T-cell (primary cell): ENCODE measurements at regions not wholly inside any gene's neighbourhood (a gene's known extent, or its start where the extent isn't known, plus 50 kb on each side); places are given as distances from the start of the nearest gene placed in this dataset.

ENCODE experiments used
- ATAC-seq, 4 experiments: fragments of 200-7000 bp in 3 of 4; fragments of 150-1000 bp in 1 of 4; cut with Tn5 transposase; replicated peaks in 1 of 4; 1 replicate in 3 of 4; 2 replicates in 1 of 4; pipeline ENCODE4 v1.10.0; 2021; ENCODE audit warnings: moderate library complexity in 3 of 4, mild to moderate bottlenecking in 2 of 4, moderate number of reproducible peaks in 1 of 4
- CTCF ChIA-PET, 2 donors: fragments of 300-600 bp; sonication (Branson Sonifier 250); formaldehyde crosslinking; loops; one replicate each; lab custom pipeline; 2022; ENCODE audit warnings: antibody characterized with exemption in 2 of 2; lab: Charles Lee
- POLR2A ChIA-PET, 2 donors: fragments of 300-600 bp; sonication (Branson Sonifier 250); formaldehyde crosslinking; loops; one replicate each; lab custom pipeline; 2022; ENCODE audit warnings: antibody characterized with exemption in 2 of 2; lab: Charles Lee
- DNase-seq, 35 experiments: peaks; one replicate each; pipeline versions ENCODE4 v3.0.0 to v3.0.0-alpha.2; 2013 to 2023
- H3K27ac ChIP-seq: one replicate; pipeline ENCODE4 v1.5.1; 2013; ENCODE audit warnings: low read length
- H3K27me3 ChIP-seq, 2 experiments: replicated peaks in 1 of 2; 1 replicate in 1 of 2; 2 replicates in 1 of 2; pipeline versions ENCODE4 v1.6.1 to v1.7.0; 2013; ENCODE audit warnings: low read length in 1 of 2, mixed read lengths in 1 of 2; ENCODE audit not compliant: control insufficient read depth in 2 of 2, insufficient read depth in 2 of 2; ENCODE audit errors: extremely low read depth in 1 of 2
- H3K36me3 ChIP-seq, 2 donors: 1 replicate in 1 of 2; 2 replicates in 1 of 2; pipeline versions ENCODE4 v1.6.1 to v1.7.0; 2013; ENCODE audit warnings: low read length in 1 of 2; ENCODE audit not compliant: control insufficient read depth in 2 of 2, insufficient read depth in 1 of 2; ENCODE audit errors: extremely low read depth in 1 of 2
- H3K4me1 ChIP-seq, 2 experiments: 1 replicate in 1 of 2; 2 replicates in 1 of 2; pipeline versions ENCODE4 v1.6.1 to v1.7.0; 2013; ENCODE audit warnings: low read length in 2 of 2, mixed read lengths in 1 of 2; ENCODE audit not compliant: insufficient read depth in 2 of 2, control insufficient read depth in 1 of 2; ENCODE audit errors: extremely low read depth in 1 of 2
- H3K4me3 ChIP-seq, 2 donors: 1 replicate in 1 of 2; 2 replicates in 1 of 2; pipeline versions ENCODE4 v1.5.1 to v1.7.0; 2013; ENCODE audit warnings: mild to moderate bottlenecking in 2 of 2, low read length in 1 of 2, moderate library complexity in 1 of 2; ENCODE audit not compliant: control insufficient read depth in 1 of 2; ENCODE audit errors: extremely low read depth in 1 of 2
- H3K9me3 ChIP-seq: 2 replicates; pipeline ENCODE4 v1.7.0; 2013
- H3K27ac Mint-ChIP-seq, 2 donors: one replicate each; pipeline ENCODE4 v1.8.0; 2020 to 2021; ENCODE audit warnings: mild to moderate bottlenecking in 2 of 2, mixed read lengths in 2 of 2
- H3K27me3 Mint-ChIP-seq, 2 donors: one replicate each; pipeline ENCODE4 v1.8.0; 2021 to 2022; ENCODE audit warnings: mixed read lengths in 2 of 2
- H3K36me3 Mint-ChIP-seq: one replicate; pipeline ENCODE4 v1.8.0; 2021; ENCODE audit warnings: mixed read lengths
- H3K4me1 Mint-ChIP-seq, 3 donors: one replicate each; pipeline ENCODE4 v1.8.0; 2020 to 2022; ENCODE audit warnings: mixed read lengths in 3 of 3, mild to moderate bottlenecking in 1 of 3
- H3K4me3 Mint-ChIP-seq, 3 donors: one replicate each; pipeline ENCODE4 v1.8.0; 2020 to 2022; ENCODE audit warnings: mild to moderate bottlenecking in 3 of 3, mixed read lengths in 3 of 3, moderate library complexity in 3 of 3
- H3K9me3 Mint-ChIP-seq, 3 donors: one replicate each; pipeline ENCODE4 v1.8.0; 2020 to 2022; ENCODE audit warnings: mixed read lengths in 3 of 3
- WGBS: methylation state at CpG from one replicate; pipeline ENCODE4 v1.1.5; 2013; ENCODE audit warnings: missing lambda C conversion rate; ENCODE audit not compliant: insufficient coverage; 5-methylcytosine and 5-hydroxymethylcytosine counted together

GRCh38 chr5:91851670-91852069 is 468.6 kb upstream of the ARRDC3 start:
- ATAC-seq (no peak), DNase-seq (no peak)
- no CpG with 5 or more reads among the region's 2 CpGs for WGBS
- Histone ChIP-seq H3K27me3 (no peaks in the 10 kb centered on the region), H3K4me1 (no peaks in the 10 kb centered on the region), H3K4me3 (no peak overlapping the region), H3K36me3 (no peaks in the 10 kb centered on the region), H3K9me3 (no peaks in the 10 kb centered on the region), H3K27ac (no peak overlapping the region)
- ChIA-PET POLR2A (no interaction called here), CTCF (no interaction called here)
- H3K36me3 Mint-ChIP-seq = no peaks in the 10 kb centered on the region
- H3K4me3 Mint-ChIP-seq = no peak overlapping the region
- H3K9me3 Mint-ChIP-seq = no peaks in the 10 kb centered on the region
- no peaks in the 10 kb centered on the region for H3K27me3 Mint-ChIP-seq
- H3K4me1 Mint-ChIP-seq = no peaks in the 10 kb centered on the region
- no peak overlapping the region for H3K27ac Mint-ChIP-seq

- Mint-ChIP-seq H3K4me3 (no peak overlapping the region), H3K4me1 (no peaks in the 10 kb centered on the region)
These were observed 466.9 kb upstream of the ARRDC3 start for GRCh38 chr5:91850031-91850430.

GRCh38 chr5:91849069-91849468 is 466.0 kb upstream of the ARRDC3 start:
- H3K27ac ChIP-seq = no peak overlapping the region
- H3K9me3 ChIP-seq = no peaks in the 10 kb centered on the region
- no peak for DNase-seq
- ChIA-PET CTCF (no interaction called here), POLR2A (no interaction called here)
- Mint-ChIP-seq H3K4me3 (no peak overlapping the region), H3K36me3 (no peaks in the 10 kb centered on the region), H3K4me1 (no peaks in the 10 kb centered on the region), H3K27ac (no peak overlapping the region), H3K27me3 (no peaks in the 10 kb centered on the region), H3K9me3 (no peaks in the 10 kb centered on the region)
- no peaks in the 10 kb centered on the region for H3K4me1 ChIP-seq
- no peak for ATAC-seq
- WGBS = no CpG with 5 or more reads among the region's 3 CpGs
- no peaks in the 10 kb centered on the region for H3K27me3 ChIP-seq
- H3K36me3 ChIP-seq = no peaks in the 10 kb centered on the region
- no peak overlapping the region for H3K4me3 ChIP-seq

More at GRCh38 chr5:91850031-91850430, 466.9 kb upstream of the ARRDC3 start:
- DNase-seq (no peak), ATAC-seq (no peak)
- ChIA-PET POLR2A (no interaction called here), CTCF (interaction anchor here in 1 of 2 donors (0.6 kb wide), 1 partner anchor 12 kb away, joined by 5 read pairs; no protein-coding TSS in a partner anchor)
- H3K27me3 ChIP-seq = no peaks in the 10 kb centered on the region
- no peak overlapping the region for H3K4me3 ChIP-seq
- H3K27ac ChIP-seq = no peak overlapping the region
- WGBS = 80% methylated on average over 1 of the region's 2 CpGs
- Mint-ChIP-seq H3K9me3 (no peaks in the 10 kb centered on the region), H3K27me3 (no peaks in the 10 kb centered on the region), H3K36me3 (no peaks in the 10 kb centered on the region), H3K27ac (no peak overlapping the region)
- no peaks in the 10 kb centered on the region for H3K36me3 ChIP-seq
- H3K9me3 ChIP-seq = no peaks in the 10 kb centered on the region
- no peaks in the 10 kb centered on the region for H3K4me1 ChIP-seq

- Histone ChIP-seq H3K4me1 (no peaks in the 10 kb centered on the region), H3K9me3 (no peaks in the 10 kb centered on the region), H3K27me3 (no peaks in the 10 kb centered on the region), H3K4me3 (no peak overlapping the region), H3K27ac (no peak overlapping the region), H3K36me3 (no peaks in the 10 kb centered on the region)
- H3K27me3 Mint-ChIP-seq = no peaks in the 10 kb centered on the region
- no peak overlapping the region for H3K27ac Mint-ChIP-seq
- H3K4me3 Mint-ChIP-seq = no peak overlapping the region
- no peaks in the 10 kb centered on the region for H3K4me1 Mint-ChIP-seq
- H3K36me3 Mint-ChIP-seq = no peaks in the 10 kb centered on the region
- CTCF ChIA-PET = no interaction called here
- H3K9me3 Mint-ChIP-seq = no peaks in the 10 kb centered on the region
- POLR2A ChIA-PET = no interaction called here
- ATAC-seq (no peak), DNase-seq (no peak)
- WGBS = no CpG with 5 or more reads among the region's 3 CpGs
These were observed 465.3 kb upstream of the ARRDC3 start for GRCh38 chr5:91848453-91848852.

- ChIA-PET CTCF (interaction anchor here in 1 of 2 donors (0.6 kb wide), 1 partner anchor 168 kb away, joined by 3 read pairs; no protein-coding TSS in a partner anchor), POLR2A (interaction anchor here in 1 of 2 donors (0.6 kb wide), 1 partner anchor 262 kb away, joined by 4 read pairs; no protein-coding TSS in a partner anchor)
- no peaks in the 10 kb centered on the region for H3K4me1 Mint-ChIP-seq
- DNase-seq = no peak
- no peak overlapping the region for H3K27ac ChIP-seq
- no peaks in the 10 kb centered on the region for H3K27me3 Mint-ChIP-seq
- H3K4me3 ChIP-seq = no peak overlapping the region
- H3K27me3 ChIP-seq = no peaks in the 10 kb centered on the region
- peaks cover 0 to 11% (median 0%) of the 10 kb centered on the region in 3 donors for H3K9me3 Mint-ChIP-seq
- no peak for ATAC-seq
- no peaks in the 10 kb centered on the region for H3K36me3 ChIP-seq
- H3K4me1 ChIP-seq = no peaks in the 10 kb centered on the region
- H3K4me3 Mint-ChIP-seq = no peak overlapping the region
- no peaks in the 10 kb centered on the region for H3K36me3 Mint-ChIP-seq
- H3K27ac Mint-ChIP-seq = no peak overlapping the region
- no peaks in the 10 kb centered on the region for H3K9me3 ChIP-seq
These were observed 458.3 kb upstream of the ARRDC3 start for GRCh38 chr5:91841423-91841822.

- Histone ChIP-seq H3K4me3 (no peak overlapping the region), H3K4me1 (no peaks in the 10 kb centered on the region), H3K9me3 (no peaks in the 10 kb centered on the region), H3K36me3 (no peaks in the 10 kb centered on the region), H3K27me3 (no peaks in the 10 kb centered on the region), H3K27ac (no peak overlapping the region)
- Mint-ChIP-seq H3K27me3 (no peaks in the 10 kb centered on the region), H3K27ac (no peak overlapping the region), H3K36me3 (no peaks in the 10 kb centered on the region), H3K4me1 (no peaks in the 10 kb centered on the region), H3K9me3 (peaks cover 0 to 11% (median 0%) of the 10 kb centered on the region in 3 donors), H3K4me3 (no peak overlapping the region)
- no CpG with 5 or more reads among the region's 4 CpGs for WGBS
- CTCF ChIA-PET = no interaction called here
- POLR2A ChIA-PET = no interaction called here
- DNase-seq (no peak), ATAC-seq (no peak)
These were observed 457.3 kb upstream of the ARRDC3 start for GRCh38 chr5:91840412-91840811.

GRCh38 chr5:91839721-91840120 is 456.6 kb upstream of the ARRDC3 start:
- Histone ChIP-seq H3K27me3 (no peaks in the 10 kb centered on the region), H3K27ac (no peak overlapping the region), H3K36me3 (no peaks in the 10 kb centered on the region), H3K9me3 (no peaks in the 10 kb centered on the region), H3K4me3 (no peak overlapping the region), H3K4me1 (no peaks in the 10 kb centered on the region)
- Mint-ChIP-seq H3K27me3 (no peaks in the 10 kb centered on the region), H3K9me3 (peaks cover 0 to 11% (median 0%) of the 10 kb centered on the region in 3 donors), H3K27ac (no peak overlapping the region), H3K36me3 (no peaks in the 10 kb centered on the region), H3K4me1 (no peaks in the 10 kb centered on the region), H3K4me3 (no peak overlapping the region)
- WGBS = no CpG with 5 or more reads among the region's 4 CpGs
- ATAC-seq (no peak), DNase-seq (no peak)
- ChIA-PET CTCF (no interaction called here), POLR2A (no interaction called here)
